SK-N-SH (cell line): ENCODE measurements at regions not wholly inside any gene's neighbourhood (a gene's known extent, or its start where the extent isn't known, plus 50 kb on each side); places are given as distances from the start of the nearest gene placed in this dataset.

Source experiments
- CTCF ChIA-PET: fragments of 300-600, 350-600 bp; formaldehyde crosslinking; extraction: SDS; loops from one replicate; lab custom pipeline; 2021; lab: Yijun Ruan, JAX
- POLR2A ChIA-PET: fragments of 350-600 bp; sonication (Branson Sonifier 250); formaldehyde crosslinking; extraction: SDS; loops from one replicate; lab custom pipeline; 2020; ENCODE audit warnings: antibody characterized with exemption, inconsistent platforms; lab: Yijun Ruan, JAX
- DNase-seq: peaks from one replicate; pipeline ENCODE4 v3.0.0; 2012
- H2AFZ ChIP-seq: fragments of 200-600 bp; sonication (generic); 2 replicates; pipeline ENCODE4 v1.8.1; 2016; ENCODE audit warnings: antibody characterized with exemption, mild to moderate bottlenecking, low read depth
- H3F3A ChIP-seq: fragments of 200-600 bp; sonication (generic); replicated peaks from 2 replicates; pipeline ENCODE3; 2016; ENCODE audit warnings: antibody characterized with exemption, mild to moderate bottlenecking; ENCODE audit not compliant: insufficient read depth
- H3K27ac ChIP-seq, 2 experiments: fragments of 200-500 bp in 1 of 2; fragments of 200-600 bp in 1 of 2; sonication (Bioruptor generic) in 1 of 2; sonication (generic), shearing (Covaris generic) in 1 of 2; 2 replicates each; pipeline versions ENCODE4 v1.5.1 to v1.6.1; 2014 to 2016; ENCODE audit warnings: low read depth in 2 of 2, inconsistent platforms in 1 of 2, low read length in 1 of 2, mild to moderate bottlenecking in 1 of 2, mixed read lengths in 1 of 2
- H3K27me3 ChIP-seq: fragments of 200-600 bp; sonication (generic), shearing (Covaris generic); 2 replicates; pipeline ENCODE4 v1.6.1; 2016; ENCODE audit warnings: mixed run types; ENCODE audit not compliant: insufficient read depth
- H3K36me3 ChIP-seq, 2 experiments: fragments of 200-500 bp in 1 of 2; fragments of 200-600 bp in 1 of 2; sonication (Bioruptor generic) in 1 of 2; sonication (generic) in 1 of 2; replicated peaks in 1 of 2; 2 replicates each; pipeline versions ENCODE3 to v1.5.1; 2014 to 2016; ENCODE audit warnings: low read length in 1 of 2, mild to moderate bottlenecking in 1 of 2; ENCODE audit not compliant: insufficient read depth in 2 of 2, control insufficient read depth in 1 of 2
- H3K4me1 ChIP-seq, 2 experiments: fragments of 200-500 bp in 1 of 2; fragments of 200-600 bp in 1 of 2; sonication (Bioruptor generic) in 1 of 2; sonication (generic), shearing (Covaris generic) in 1 of 2; 2 replicates each; pipeline versions ENCODE4 v1.5.1 to v1.6.1; 2014 to 2016; ENCODE audit warnings: low read depth in 1 of 2, low read length in 1 of 2, mixed run types in 1 of 2; ENCODE audit not compliant: insufficient read depth in 2 of 2, control insufficient read depth in 1 of 2
- H3K4me2 ChIP-seq: fragments of 200-600 bp; sonication (generic), shearing (Covaris generic); 2 replicates; pipeline ENCODE4 v1.6.1; 2017; ENCODE audit warnings: mixed run types
- H3K4me3 ChIP-seq, 2 experiments: fragments of 200-500 bp in 1 of 2; fragments of 200-600 bp in 1 of 2; sonication (Bioruptor generic) in 1 of 2; sonication (generic), shearing (Covaris generic) in 1 of 2; 2 replicates each; pipeline versions ENCODE4 v1.5.1 to v1.8.1; 2014 to 2016; ENCODE audit warnings: low read depth in 2 of 2, inconsistent platforms in 1 of 2, low read length in 1 of 2, mild to moderate bottlenecking in 1 of 2, mixed read lengths in 1 of 2, moderate library complexity in 1 of 2
- H3K79me2 ChIP-seq: fragments of 200-600 bp; sonication (generic); 2 replicates; pipeline ENCODE4 v1.8.1; 2017; ENCODE audit warnings: mild to moderate bottlenecking; ENCODE audit not compliant: insufficient read depth
- H3K9ac ChIP-seq: fragments of 200-600 bp; sonication (generic); 2 replicates; pipeline ENCODE4 v1.6.1; 2017; ENCODE audit warnings: mixed run types
- H3K9me2 ChIP-seq: fragments of 200-600 bp; sonication (generic); 2 replicates; pipeline ENCODE4 v1.6.1; 2017; ENCODE audit warnings: mixed run types
- H3K9me3 ChIP-seq: fragments of 200-600 bp; sonication (generic); 2 replicates; pipeline ENCODE4 v1.6.1; 2017; ENCODE audit warnings: mixed run types, mild to moderate bottlenecking, moderate library complexity
- H4K20me1 ChIP-seq: fragments of 200-600 bp; sonication (generic); 2 replicates; pipeline ENCODE4 v1.6.1; 2017; ENCODE audit warnings: mild to moderate bottlenecking, mixed run types; ENCODE audit not compliant: insufficient read depth
- CHD2 ChIP-seq: fragments of 150-350 bp; IDR thresholded peaks from 2 replicates; pipeline ENCODE4 v1.6.1; 2018; ENCODE audit warnings: low read length; ENCODE audit not compliant: partially characterized antibody
- ELF1 ChIP-seq: IDR thresholded peaks from 2 replicates; pipeline ENCODE4 v1.4.0; 2012
- EZH2phosphoT487 ChIP-seq: fragments of 200-600 bp; sonication (generic); IDR thresholded peaks from 2 replicates; pipeline ENCODE4 v1.6.1; 2017; ENCODE audit warnings: low read depth, mixed run types, mild to moderate bottlenecking, antibody characterized with exemption, moderate library complexity, borderline replicate concordance
- FOSL2 ChIP-seq: IDR thresholded peaks from 2 replicates; pipeline ENCODE4 v1.4.0; 2012; ENCODE audit warnings: low read depth, mild to moderate bottlenecking, moderate library complexity, borderline replicate concordance
- FOXJ3 ChIP-seq: sonication (generic); formaldehyde crosslinking; IDR thresholded peaks from 2 replicates; pipeline ENCODE4 v1.5.1; 2020; ENCODE audit warnings: mild to moderate bottlenecking, missing genetic modification reagents
- GABPA ChIP-seq: IDR thresholded peaks from 2 replicates; pipeline ENCODE4 v1.4.0; 2012; ENCODE audit warnings: low read depth, mild to moderate bottlenecking
- GATA2 ChIP-seq: sonication (generic); formaldehyde crosslinking; IDR thresholded peaks from 2 replicates; pipeline ENCODE4 v1.5.0; 2020; ENCODE audit warnings: mild to moderate bottlenecking, missing genetic modification reagents
- NFIC ChIP-seq: IDR thresholded peaks from 2 replicates; pipeline ENCODE4 v1.4.0; 2012; ENCODE audit warnings: borderline replicate concordance
- NRF1 ChIP-seq: IDR thresholded peaks from 2 replicates; pipeline ENCODE4 v1.6.1; 2012; ENCODE audit warnings: low read depth, mild to moderate bottlenecking, low read length
- SMC3 ChIP-seq: IDR thresholded peaks from 2 replicates; pipeline ENCODE4 v1.6.1; 2012; ENCODE audit warnings: low read depth, low read length, improper control_type of control experiment
- TAF1 ChIP-seq: IDR thresholded peaks from 2 replicates; pipeline ENCODE4 v1.6.1; 2012; ENCODE audit warnings: low read depth, mild to moderate bottlenecking, low read length, moderate library complexity, borderline replicate concordance
- TCF12 ChIP-seq: IDR thresholded peaks from 2 replicates; pipeline ENCODE4 v1.4.0; 2012
- TEAD4 ChIP-seq: IDR thresholded peaks from 2 replicates; pipeline ENCODE4 v1.4.0; 2012; ENCODE audit warnings: mild to moderate bottlenecking, borderline replicate concordance; ENCODE audit not compliant: insufficient read depth
- WGBS: methylation state at CpG from one replicate; pipeline ENCODE4 v1.1.6; 2017; ENCODE audit warnings: low lambda C conversion rate; 5-methylcytosine and 5-hydroxymethylcytosine counted together
- TF ChIP-seq, protein P1 (sequence below): IDR thresholded peaks from 2 replicates; pipeline ENCODE4 v1.4.0; 2012; ENCODE audit warnings: low read depth
- TF ChIP-seq, protein P2 (sequence below): IDR thresholded peaks from 2 replicates; pipeline ENCODE4 v1.4.0; 2012; ENCODE audit warnings: low read depth, borderline replicate concordance
- TF ChIP-seq, protein P3 (sequence below): IDR thresholded peaks from 2 replicates; pipeline ENCODE4 v1.6.1; 2012; ENCODE audit warnings: mild to moderate bottlenecking, low read depth, low read length, moderate library complexity

DNA sequence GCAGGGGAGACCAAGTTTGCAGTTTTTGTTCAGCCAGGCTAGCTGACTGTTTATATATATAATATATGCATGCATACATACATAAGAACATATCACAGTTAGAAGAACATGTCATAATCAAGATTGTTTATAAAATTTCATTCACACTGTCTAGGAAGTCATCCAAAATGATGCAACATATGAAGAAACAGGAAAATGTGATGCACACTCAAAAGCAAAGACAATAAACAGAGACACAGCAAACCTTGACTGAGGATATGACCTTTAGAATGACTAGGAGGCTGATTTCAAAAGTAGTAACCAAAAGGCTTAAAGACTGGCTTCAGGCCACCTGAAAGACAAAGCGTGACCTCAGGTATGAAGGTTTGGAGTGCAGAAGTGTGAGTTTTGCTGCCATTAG, 166.2 kb upstream of the NDN start:
- WGBS, result 10% methylated on average over 1 of the region's 1 CpG
- DNase-seq, result no peak
- ChIA-PET POLR2A (no interaction called here), CTCF (no interaction called here)
- no peak overlapping the region for H3K9ac ChIP-seq
- H3K4me3 ChIP-seq, result no peak overlapping the region
- TF ChIP-seq EZH2phosphoT487 (no peak), FOSL2 (no peak), SMC3 (no peak), NRF1 (no peak), GABPA (no peak)
- TF ChIP-seq, protein P1, sequence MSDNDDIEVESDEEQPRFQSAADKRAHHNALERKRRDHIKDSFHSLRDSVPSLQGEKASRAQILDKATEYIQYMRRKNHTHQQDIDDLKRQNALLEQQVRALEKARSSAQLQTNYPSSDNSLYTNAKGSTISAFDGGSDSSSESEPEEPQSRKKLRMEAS, result no peak
- TF ChIP-seq, protein P2, sequence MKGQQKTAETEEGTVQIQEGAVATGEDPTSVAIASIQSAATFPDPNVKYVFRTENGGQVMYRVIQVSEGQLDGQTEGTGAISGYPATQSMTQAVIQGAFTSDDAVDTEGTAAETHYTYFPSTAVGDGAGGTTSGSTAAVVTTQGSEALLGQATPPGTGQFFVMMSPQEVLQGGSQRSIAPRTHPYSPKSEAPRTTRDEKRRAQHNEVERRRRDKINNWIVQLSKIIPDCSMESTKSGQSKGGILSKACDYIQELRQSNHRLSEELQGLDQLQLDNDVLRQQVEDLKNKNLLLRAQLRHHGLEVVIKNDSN, result no peak
- TF ChIP-seq, protein P3, sequence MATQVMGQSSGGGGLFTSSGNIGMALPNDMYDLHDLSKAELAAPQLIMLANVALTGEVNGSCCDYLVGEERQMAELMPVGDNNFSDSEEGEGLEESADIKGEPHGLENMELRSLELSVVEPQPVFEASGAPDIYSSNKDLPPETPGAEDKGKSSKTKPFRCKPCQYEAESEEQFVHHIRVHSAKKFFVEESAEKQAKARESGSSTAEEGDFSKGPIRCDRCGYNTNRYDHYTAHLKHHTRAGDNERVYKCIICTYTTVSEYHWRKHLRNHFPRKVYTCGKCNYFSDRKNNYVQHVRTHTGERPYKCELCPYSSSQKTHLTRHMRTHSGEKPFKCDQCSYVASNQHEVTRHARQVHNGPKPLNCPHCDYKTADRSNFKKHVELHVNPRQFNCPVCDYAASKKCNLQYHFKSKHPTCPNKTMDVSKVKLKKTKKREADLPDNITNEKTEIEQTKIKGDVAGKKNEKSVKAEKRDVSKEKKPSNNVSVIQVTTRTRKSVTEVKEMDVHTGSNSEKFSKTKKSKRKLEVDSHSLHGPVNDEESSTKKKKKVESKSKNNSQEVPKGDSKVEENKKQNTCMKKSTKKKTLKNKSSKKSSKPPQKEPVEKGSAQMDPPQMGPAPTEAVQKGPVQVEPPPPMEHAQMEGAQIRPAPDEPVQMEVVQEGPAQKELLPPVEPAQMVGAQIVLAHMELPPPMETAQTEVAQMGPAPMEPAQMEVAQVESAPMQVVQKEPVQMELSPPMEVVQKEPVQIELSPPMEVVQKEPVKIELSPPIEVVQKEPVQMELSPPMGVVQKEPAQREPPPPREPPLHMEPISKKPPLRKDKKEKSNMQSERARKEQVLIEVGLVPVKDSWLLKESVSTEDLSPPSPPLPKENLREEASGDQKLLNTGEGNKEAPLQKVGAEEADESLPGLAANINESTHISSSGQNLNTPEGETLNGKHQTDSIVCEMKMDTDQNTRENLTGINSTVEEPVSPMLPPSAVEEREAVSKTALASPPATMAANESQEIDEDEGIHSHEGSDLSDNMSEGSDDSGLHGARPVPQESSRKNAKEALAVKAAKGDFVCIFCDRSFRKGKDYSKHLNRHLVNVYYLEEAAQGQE, result no peak
- H3K27ac ChIP-seq, result no peak overlapping the region
- no peaks in the 10 kb centered on the region for H4K20me1 ChIP-seq
- H3K27me3 ChIP-seq, result no peaks in the 10 kb centered on the region; the same call in 1 of the 2 replicates
- no peaks in the 10 kb centered on the region for H3K4me1 ChIP-seq
- no peaks in the 10 kb centered on the region for H3K9me3 ChIP-seq
- no peaks in the 10 kb centered on the region for H3K36me3 ChIP-seq
- no peaks in the 10 kb centered on the region for H3K79me2 ChIP-seq
- no peak overlapping the region for H2AFZ ChIP-seq
- H3K4me2 ChIP-seq, result no peak overlapping the region
- H3K9me2 ChIP-seq, result no peaks in the 10 kb centered on the region
- H3F3A ChIP-seq, result no peaks in the 10 kb centered on the region

DNA sequence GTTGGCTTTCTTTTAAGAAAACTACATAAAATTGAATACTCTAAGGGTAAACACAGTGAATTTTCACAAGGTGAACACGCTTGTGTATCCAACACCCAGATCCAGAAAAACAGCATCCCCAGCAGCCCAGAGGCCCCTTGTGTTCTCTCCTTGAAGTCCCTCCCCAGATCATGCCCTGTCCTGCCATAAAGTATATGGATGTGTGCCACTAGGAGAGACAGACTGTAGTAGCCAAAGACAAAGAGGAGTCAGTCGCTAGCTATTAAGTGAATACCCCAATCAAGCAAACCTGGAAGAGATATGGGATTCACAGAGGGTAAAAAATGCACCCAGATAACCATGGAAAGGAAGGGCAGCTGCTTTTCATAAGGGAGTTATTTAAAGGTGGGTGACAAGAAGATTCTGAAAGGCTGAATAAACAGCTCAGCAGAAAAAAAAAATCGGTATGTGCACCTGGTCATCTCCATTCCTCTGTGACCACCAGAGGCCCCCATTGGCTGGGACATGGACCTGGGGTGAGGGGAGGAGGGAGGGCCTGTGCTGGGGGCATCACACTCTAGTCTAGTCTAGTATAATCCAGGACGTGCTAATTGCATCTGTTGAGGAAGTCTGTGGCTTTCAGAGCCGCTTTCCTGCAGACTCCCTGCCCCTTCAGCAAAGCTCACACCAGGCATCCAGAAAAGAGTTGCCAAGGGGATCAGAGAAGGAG, 167.3 kb upstream of the NDN start:
- ChIA-PET CTCF (interaction anchor here (0.8 to 1.0 kb wide), 3 partner anchors 8 to 206 kb away, joined by 3 read pairs; no protein-coding TSS in a partner anchor), POLR2A (no interaction called here)
- H3K9me3 ChIP-seq, result no peaks in the 10 kb centered on the region
- H3K4me1 ChIP-seq, result no peaks in the 10 kb centered on the region
- H3K4me3 ChIP-seq, result no peak overlapping the region
- DNase-seq, result no peak
- TF ChIP-seq TAF1, result no peak
- TF ChIP-seq GATA2, result no peak
- TF ChIP-seq NFIC, result no peak
- TF ChIP-seq FOXJ3, result no peak
- no peak for TF ChIP-seq CHD2
- TF ChIP-seq ELF1, result no peak
- no peak for TF ChIP-seq TCF12
- no peak for TF ChIP-seq TEAD4
- no peak overlapping the region for H3K27ac ChIP-seq
- H3K79me2 ChIP-seq, result no peaks in the 10 kb centered on the region
- H2AFZ ChIP-seq, result no peak overlapping the region
- peaks cover 7% of the 10 kb centered on the region; the same call in 1 of the 2 replicates for H3K27me3 ChIP-seq
- H4K20me1 ChIP-seq, result no peaks in the 10 kb centered on the region
- 8% methylated on average over 5 of the region's 5 CpGs for WGBS
- no peaks in the 10 kb centered on the region for H3F3A ChIP-seq
- no peaks in the 10 kb centered on the region for H3K36me3 ChIP-seq
- no peak overlapping the region for H3K4me2 ChIP-seq
- H3K9ac ChIP-seq, result no peak overlapping the region
- H3K9me2 ChIP-seq, result no peaks in the 10 kb centered on the region
